ENCODE measurements at regions not wholly inside any gene's neighbourhood (a gene's known extent, or its start where the extent isn't known, plus 50 kb on each side); places are given as distances from the start of the nearest gene placed in this dataset.

GRCh38 chr2:9093324-9093723 lies 89.8 kb upstream of the MBOAT2 start (continued):
- TF ChIP-seq PRDM15 (CRISPR knock-in tag; IDR thresholded peaks at IDR 0.05), result no peak
- no peak for TF ChIP-seq ZNF687 (IDR thresholded peaks at IDR 0.05)
- no peak for TF ChIP-seq SREBF1 (IDR thresholded peaks at IDR 0.05; ENCODE audit: low read length)
- no peak for TF ChIP-seq TCF3 (IDR thresholded peaks at IDR 0.05; ENCODE audit: borderline replicate concordance, insufficient read depth, low read depth, low read length)
- TF ChIP-seq IKZF2 (IDR thresholded peaks at IDR 0.05), result peak in 1 of 2 experiments; percentile 15; a peak in 2 of 4 replicates
- no peak for TF ChIP-seq GABPA (IDR thresholded peaks at IDR 0.05; ENCODE audit: low read depth)
- 0 out of 4 replicates have a peak, but pooled peaks of 1 of the 2 experiments have one; percentile 30 for TF ChIP-seq EP300 (IDR thresholded peaks at IDR 0.05; ENCODE audit: borderline replicate concordance in 1 of 2, control insufficient read depth in 1 of 2, low read depth in 2 of 2, low read length in 2 of 2)
- TF ChIP-seq JUND (IDR thresholded peaks at IDR 0.05; ENCODE audit: low read depth, low read length), result no peak
- TF ChIP-seq SMAD5 (IDR thresholded peaks at IDR 0.05; ENCODE audit: low read depth), result no peak
